Mammary epithelial cell (primary cell): ENCODE measurements at regions not wholly inside any gene's neighbourhood (a gene's known extent, or its start where the extent isn't known, plus 50 kb on each side); places are given as distances from the start of the nearest gene placed in this dataset.

Source experiments
- EZH2 ChIP-seq: IDR thresholded peaks from 2 replicates; pipeline ENCODE4 v1.6.1; 2012; ENCODE audit warnings: low read length, inconsistent platforms, borderline replicate concordance
- TF ChIP-seq, protein P1 (sequence below), 2 donors: IDR thresholded peaks in 1 of 2; conservative IDR thresholded peaks in 1 of 2; 2 replicates each; pipeline ENCODE4 v1.5.1; 2011 to 2012; ENCODE audit warnings: inconsistent platforms in 2 of 2, low read length in 2 of 2, mild to moderate bottlenecking in 2 of 2, control low read depth in 1 of 2, low read depth in 1 of 2; ENCODE audit not compliant: insufficient read depth in 1 of 2; ENCODE audit errors: extremely low read depth in 1 of 2

DNA sequence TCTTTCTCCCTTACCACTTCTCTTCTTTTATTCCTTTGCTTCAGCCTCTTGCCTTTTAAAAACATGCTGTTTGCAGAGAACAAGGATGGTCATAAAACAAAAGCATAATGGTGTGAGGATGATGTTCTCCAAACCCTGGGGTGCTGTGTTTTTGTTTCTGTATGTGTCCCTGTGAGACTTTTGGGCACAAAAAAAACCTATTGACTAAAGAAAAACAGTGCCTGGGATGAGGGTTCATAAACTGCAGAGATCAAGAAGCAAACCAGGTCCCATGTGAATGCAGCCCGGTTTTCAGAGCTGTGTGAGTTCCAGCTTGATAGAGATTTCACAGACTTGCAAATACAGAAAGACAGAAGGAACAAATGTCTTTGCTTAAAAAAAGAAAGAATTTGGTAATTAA is 148.6 kb upstream of the CPSF6 start:
- TF ChIP-seq, protein P1, sequence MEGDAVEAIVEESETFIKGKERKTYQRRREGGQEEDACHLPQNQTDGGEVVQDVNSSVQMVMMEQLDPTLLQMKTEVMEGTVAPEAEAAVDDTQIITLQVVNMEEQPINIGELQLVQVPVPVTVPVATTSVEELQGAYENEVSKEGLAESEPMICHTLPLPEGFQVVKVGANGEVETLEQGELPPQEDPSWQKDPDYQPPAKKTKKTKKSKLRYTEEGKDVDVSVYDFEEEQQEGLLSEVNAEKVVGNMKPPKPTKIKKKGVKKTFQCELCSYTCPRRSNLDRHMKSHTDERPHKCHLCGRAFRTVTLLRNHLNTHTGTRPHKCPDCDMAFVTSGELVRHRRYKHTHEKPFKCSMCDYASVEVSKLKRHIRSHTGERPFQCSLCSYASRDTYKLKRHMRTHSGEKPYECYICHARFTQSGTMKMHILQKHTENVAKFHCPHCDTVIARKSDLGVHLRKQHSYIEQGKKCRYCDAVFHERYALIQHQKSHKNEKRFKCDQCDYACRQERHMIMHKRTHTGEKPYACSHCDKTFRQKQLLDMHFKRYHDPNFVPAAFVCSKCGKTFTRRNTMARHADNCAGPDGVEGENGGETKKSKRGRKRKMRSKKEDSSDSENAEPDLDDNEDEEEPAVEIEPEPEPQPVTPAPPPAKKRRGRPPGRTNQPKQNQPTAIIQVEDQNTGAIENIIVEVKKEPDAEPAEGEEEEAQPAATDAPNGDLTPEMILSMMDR (conservative IDR thresholded peaks at IDR 0.05 in 1 of 2, IDR thresholded peaks at IDR 0.05 in 1 of 2; ENCODE audit: extremely low read depth in 1 of 2, insufficient read depth in 1 of 2, low read depth in 1 of 2, low read length in 2 of 2), result no peak
- no peak for TF ChIP-seq EZH2
